ENCODE measurements at regions not wholly inside any gene's neighbourhood (a gene's known extent, or its start where the extent isn't known, plus 50 kb on each side); places are given as distances from the start of the nearest gene placed in this dataset.

DNA sequence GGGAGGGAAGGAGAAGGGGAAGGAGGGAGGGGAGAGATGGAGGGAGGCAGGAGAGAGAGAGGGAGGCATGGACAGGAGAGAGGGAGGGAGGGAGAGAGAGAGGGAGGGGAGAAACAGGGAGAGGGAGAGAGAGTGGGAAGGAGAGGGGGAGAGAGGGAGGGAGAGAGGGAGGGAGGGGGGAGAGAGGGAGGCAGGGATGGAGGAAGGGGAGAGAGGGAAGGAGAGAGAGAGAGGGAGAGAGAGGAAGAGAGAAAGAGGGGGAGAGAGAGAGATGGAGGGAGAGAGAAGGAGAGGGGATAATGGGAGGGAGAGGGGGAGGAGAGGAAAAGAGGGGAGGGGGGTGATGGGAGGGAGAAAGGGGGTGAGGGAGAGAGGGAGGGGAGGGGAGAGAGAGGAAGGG is 86.8 kb upstream of the VSTM2B start:
- DNase-seq = no peak

- no peak for DNase-seq
Measured at GRCh38 chr19:29439688-29440550, 85.9 kb upstream of the VSTM2B start.

DNA sequence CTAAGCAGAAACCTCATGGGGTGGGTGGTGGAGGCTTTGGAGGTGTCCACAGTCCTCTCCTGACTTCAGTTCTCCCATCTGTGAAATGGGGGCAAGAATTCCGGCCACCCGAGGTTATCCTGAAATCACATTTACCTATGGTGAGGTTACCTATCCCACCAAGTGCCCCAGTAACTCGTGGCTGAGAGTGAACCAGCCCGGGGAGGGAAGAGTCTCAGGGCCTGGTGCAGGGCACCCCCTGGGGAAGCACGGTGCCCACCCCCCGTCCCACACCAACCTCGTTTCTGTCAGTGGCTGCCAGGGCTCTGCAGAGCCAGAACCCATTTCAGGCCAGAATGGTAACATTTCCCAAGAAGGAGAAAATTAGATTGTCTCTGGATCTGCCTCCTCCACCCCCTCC is 83.7 kb upstream of the VSTM2B start:
- DNase-seq = no peak

- no peak for DNase-seq
Measured at GRCh38 chr19:29442910-29443309, 82.9 kb upstream of the VSTM2B start.

DNA sequence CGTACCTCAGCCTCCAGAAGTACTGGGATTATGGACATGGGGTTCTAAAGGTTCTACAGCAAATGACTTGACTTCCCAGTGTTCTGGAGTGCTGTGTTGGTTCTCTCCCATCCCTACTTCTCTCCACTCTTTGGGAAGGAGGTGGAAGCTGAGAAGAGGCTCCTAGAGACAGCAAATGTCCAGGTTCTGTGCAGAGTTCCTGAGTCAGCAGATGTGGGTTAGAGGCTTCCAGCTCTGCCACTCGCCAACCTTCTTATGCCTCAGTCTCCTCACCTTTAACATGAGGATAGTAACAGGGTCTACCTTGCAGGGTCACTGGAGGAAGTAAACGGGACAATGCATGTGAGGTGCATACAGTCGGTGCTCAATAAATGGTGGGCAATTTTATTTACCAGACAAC is 80.5 kb upstream of the VSTM2B start:
- no peak for DNase-seq

- DNase-seq = no peak
Measured at GRCh38 chr19:29446361-29446760, 79.4 kb upstream of the VSTM2B start.

GRCh38 chr19:29448046-29448445 is 77.7 kb upstream of the VSTM2B start:
- no peak for DNase-seq

DNA sequence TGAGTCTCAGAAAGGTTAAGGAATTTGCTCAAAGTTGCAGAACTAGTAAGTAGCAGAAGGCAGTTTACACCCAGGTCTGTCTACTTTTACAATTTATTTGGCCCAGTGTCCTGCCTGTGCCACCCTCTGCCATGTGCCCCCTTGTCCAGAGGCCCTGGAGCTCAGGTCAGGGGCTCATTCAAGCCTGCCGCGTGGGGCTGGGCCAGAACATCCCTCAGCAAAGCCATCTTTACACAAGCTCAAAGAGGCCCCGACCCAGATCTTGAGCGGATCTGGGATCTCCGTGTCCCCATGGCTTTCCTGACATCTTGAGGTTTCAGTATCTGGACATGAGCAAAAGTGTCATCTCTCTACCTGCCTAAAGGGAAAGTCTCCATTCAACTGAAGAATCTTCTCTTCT is 76.4 kb upstream of the VSTM2B start:
- no peak for DNase-seq

GRCh38 chr19:29450306-29450705 is 75.5 kb upstream of the VSTM2B start:
- no peak for DNase-seq

DNA sequence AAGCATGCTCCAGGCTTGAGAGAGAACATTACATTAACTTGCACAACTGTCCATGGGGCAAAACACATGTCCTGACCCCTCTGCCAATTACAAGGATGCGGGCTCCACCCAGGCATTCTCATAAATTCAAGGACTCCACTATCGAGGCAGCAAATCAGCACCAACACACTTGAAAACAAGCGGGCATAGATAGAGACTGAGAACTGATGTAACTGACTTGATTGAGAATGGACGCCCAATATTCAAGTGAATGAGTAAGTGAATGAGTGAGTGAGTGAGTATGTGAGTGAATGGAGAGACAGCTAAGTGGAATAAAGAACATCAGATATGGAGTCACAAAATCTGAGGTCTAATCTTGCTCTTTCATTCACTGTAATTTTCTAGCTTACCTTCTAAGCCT is 75.0 kb upstream of the VSTM2B start:
- no peak for DNase-seq

DNA sequence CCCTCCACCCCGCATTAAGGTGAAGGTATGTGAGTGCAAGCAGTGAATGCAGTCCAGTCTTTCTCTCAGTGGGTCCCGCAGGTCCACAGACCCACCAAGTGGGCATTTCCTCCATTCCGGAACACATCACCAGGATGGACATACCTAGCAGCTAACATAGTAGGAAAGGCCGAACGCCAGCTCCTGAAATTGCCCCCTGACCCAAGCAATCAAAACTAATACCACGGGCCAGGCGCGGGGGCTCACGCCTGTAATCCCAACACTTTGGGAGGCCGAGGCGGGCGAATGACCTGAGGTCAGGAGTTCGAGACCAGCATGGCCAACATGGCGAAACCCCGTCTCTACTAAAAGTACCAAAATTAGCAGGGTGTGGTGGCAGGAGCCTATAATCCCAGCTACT is 71.7 kb upstream of the VSTM2B start:
- DNase-seq = no peak

DNA sequence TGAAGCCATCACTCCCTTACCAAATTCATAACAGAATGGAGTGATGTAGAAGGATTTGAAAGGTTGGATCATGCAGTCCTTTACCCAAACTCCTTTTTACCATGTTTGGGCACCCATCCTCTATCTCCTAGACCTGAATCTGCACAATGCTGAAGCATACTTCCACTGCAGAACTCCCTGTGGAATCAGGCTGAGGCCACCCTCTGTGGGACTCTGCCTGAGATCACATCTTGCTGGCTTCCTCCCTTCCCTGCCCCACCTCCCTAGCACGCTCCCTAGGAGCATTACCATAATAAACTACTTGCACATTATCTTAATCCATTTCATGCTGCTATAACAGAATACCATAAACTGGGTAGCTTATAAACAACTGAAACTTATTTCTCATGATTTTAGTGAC is 68.4 kb upstream of the VSTM2B start:
- no peak for DNase-seq

DNA sequence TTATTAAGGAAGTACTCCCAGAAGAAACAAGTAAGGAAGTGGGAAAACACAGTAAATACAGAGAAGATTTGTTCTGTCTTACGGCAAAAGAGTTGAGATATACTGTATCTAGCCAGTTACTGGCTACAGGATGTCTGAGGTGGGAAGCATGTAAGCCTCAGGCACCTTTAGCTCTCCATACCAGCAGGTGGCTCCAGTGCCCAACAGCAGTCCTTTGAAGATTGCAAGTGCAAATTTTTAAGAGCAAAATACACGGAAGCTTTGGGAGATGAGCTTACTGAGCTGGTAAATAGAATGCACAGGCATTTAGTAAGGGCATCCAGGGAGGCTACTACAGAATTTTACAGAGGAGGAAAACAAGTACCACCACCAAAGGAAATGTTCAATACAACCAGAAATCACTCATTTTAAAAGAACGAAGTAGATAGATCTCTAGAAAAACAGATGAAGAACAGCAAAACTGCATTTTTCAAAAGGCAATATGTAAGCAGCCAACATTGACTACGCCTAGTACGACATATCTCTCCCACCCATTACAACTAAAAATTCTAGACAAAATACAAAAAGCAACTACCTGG is 57.9 kb upstream of the VSTM2B start:
- DNase-seq = peak; percentile 18

DNA sequence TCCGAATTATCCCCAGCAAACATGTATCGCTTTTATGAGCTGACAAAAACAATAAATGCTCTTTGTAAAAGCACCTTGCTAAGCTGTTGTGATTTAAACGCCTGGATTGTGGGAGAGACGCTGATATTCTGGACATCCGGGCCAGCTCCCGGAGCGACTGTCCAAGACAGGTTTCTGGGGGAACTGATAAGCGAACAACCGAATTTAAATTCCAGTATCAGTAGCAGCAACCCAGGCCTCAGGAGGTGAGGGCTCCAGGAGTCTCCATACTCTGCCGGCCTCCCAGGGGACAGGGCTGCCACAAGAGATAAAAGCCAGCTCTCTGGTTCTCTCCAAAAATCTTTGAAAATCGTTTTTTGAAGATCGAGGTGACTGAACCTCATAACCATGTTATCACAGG is 50.3 kb upstream of the VSTM2B start:
- no peak for DNase-seq

Measured in hematopoietic multipotent progenitor cell treated with erythropoietin and hydrocortisone succinate and interleukin-3 and kit ligand, for 8 days (in vitro differentiated cells).